PC-3 (cell line): ENCODE measurements at regions not wholly inside any gene's neighbourhood (a gene's known extent, or its start where the extent isn't known, plus 50 kb on each side); places are given as distances from the start of the nearest gene placed in this dataset.

Experiments used
- ATAC-seq: fragments of 200-7000 bp; cut with Tn5 transposase; 2 replicates; pipeline ENCODE4 v1.9.1; 2020; ENCODE audit warnings: mild to moderate bottlenecking, moderate library complexity
- BruUV-seq: library from RNA; stranded (reverse); fragments of 400-500 nt; replicated peaks from 2 replicates; lab custom pipeline; 2021; lab: Mats Ljungman, UMichigan
- CTCF ChIA-PET: fragments of 300-600 bp; sonication (Branson Sonifier 250); formaldehyde crosslinking; loops from one replicate; lab custom pipeline; 2022; ENCODE audit warnings: antibody characterized with exemption; lab: Charles Lee
- POLR2A ChIA-PET: fragments of 300-600 bp; sonication (Branson Sonifier 250); formaldehyde crosslinking; loops from one replicate; lab custom pipeline; 2022; ENCODE audit warnings: antibody characterized with exemption; ENCODE audit not compliant: unreplicated experiment; lab: Charles Lee
- DNase-seq: peaks from one replicate; pipeline ENCODE4 v3.0.0-alpha.2; 2015
- H2AFZ ChIP-seq: fragments of 300-600 bp; sonication (generic); 2 replicates; pipeline ENCODE4 v1.6.0; 2016; ENCODE audit warnings: antibody characterized with exemption, low read length
- H3F3A ChIP-seq: fragments of 300-600 bp; sonication (generic); one replicate; pipeline ENCODE4 v1.6.0; 2017; ENCODE audit warnings: antibody characterized with exemption, low read length, control low read depth, mild to moderate bottlenecking; ENCODE audit not compliant: unreplicated experiment
- H3K27ac ChIP-seq: fragments of 300-600 bp; sonication (generic); 2 replicates; pipeline ENCODE4 v1.5.1; 2016; ENCODE audit warnings: mild to moderate bottlenecking, low read length
- H3K27me3 ChIP-seq: fragments of 300-600 bp; sonication (generic); 2 replicates; pipeline ENCODE4 v1.6.1; 2016; ENCODE audit warnings: low read length, mixed read lengths
- H3K36me3 ChIP-seq: fragments of 300-600 bp; sonication (generic); 2 replicates; pipeline ENCODE4 v1.6.1; 2016; ENCODE audit warnings: low read depth, mixed run types, low read length, mixed read lengths
- H3K4me1 ChIP-seq: fragments of 300-600 bp; sonication (generic); 2 replicates; pipeline ENCODE4 v1.5.1; 2016; ENCODE audit warnings: low read length; ENCODE audit not compliant: insufficient read depth
- H3K4me2 ChIP-seq: fragments of 300-600 bp; sonication (generic); 2 replicates; pipeline ENCODE4 v1.6.0; 2016; ENCODE audit warnings: low read length
- H3K4me3 ChIP-seq: fragments of 300-600 bp; sonication (generic); 2 replicates; pipeline ENCODE4 v1.5.1; 2016; ENCODE audit warnings: mild to moderate bottlenecking, low read length, mixed read lengths
- H3K79me2 ChIP-seq: fragments of 300-600 bp; sonication (generic); 2 replicates; pipeline ENCODE4 v1.6.1; 2017; ENCODE audit warnings: low read length, mixed read lengths
- H3K9ac ChIP-seq: fragments of 300-600 bp; sonication (generic); 2 replicates; pipeline ENCODE4 v1.6.0; 2016; ENCODE audit warnings: mild to moderate bottlenecking, low read length
- H3K9me2 ChIP-seq: fragments of 300-600 bp; sonication (generic); replicated peaks from 2 replicates; pipeline ENCODE4 v1.6.1; 2016; ENCODE audit warnings: mixed run types, low read length, mixed read lengths
- H3K9me3 ChIP-seq: fragments of 300-600 bp; sonication (generic); 2 replicates; pipeline ENCODE4 v1.6.1; 2016; ENCODE audit warnings: low read length, mixed read lengths
- H4K20me1 ChIP-seq: fragments of 300-600 bp; sonication (generic); 2 replicates; pipeline ENCODE4 v1.6.1; 2016; ENCODE audit warnings: low read length, mixed read lengths
- CTCF ChIP-seq: fragments of 300-600 bp; sonication (generic); conservative IDR thresholded peaks from 2 replicates; pipeline ENCODE4 v1.5.1; 2017; ENCODE audit warnings: antibody characterized with exemption, low read depth, mild to moderate bottlenecking, low read length
- EZH2 ChIP-seq: fragments of 300-600 bp; sonication (generic); IDR thresholded peaks from one replicate; pipeline ENCODE4 v1.6.1; 2017; ENCODE audit warnings: antibody characterized with exemption, mild to moderate bottlenecking, low read length; ENCODE audit not compliant: unreplicated experiment
- EZH2phosphoT487 ChIP-seq: fragments of 300-600 bp; sonication (generic); IDR thresholded peaks from 2 replicates; pipeline ENCODE4 v1.6.1; 2018; ENCODE audit warnings: mild to moderate bottlenecking, antibody characterized with exemption, low read length, borderline replicate concordance
- intact Hi-C: fragments of 100-400 bp; cut with micrococcal nuclease; formaldehyde crosslinking; loops from 2 replicates; pipeline ENCODE4 v1.9.0; 2023

GRCh38 chr20:23203951-23204730 is 118.0 kb upstream of the CD93 start:
- ChIA-PET CTCF (no interaction called here), POLR2A (no interaction called here)
- no peak overlapping the region for H3K27ac ChIP-seq
- H3K4me2 ChIP-seq, result no peak overlapping the region
- H2AFZ ChIP-seq, result no peak overlapping the region
- intact Hi-C loops, result no loop called here
- no peak for TF ChIP-seq CTCF
- DNase-seq (no peak), ATAC-seq (no peak)
- H3K9me3 ChIP-seq, result no peaks in the 10 kb centered on the region
- peaks cover 4% of the 10 kb centered on the region; the same call in 1 of the 2 replicates for H3K27me3 ChIP-seq
- H3K9me2 ChIP-seq, result no peaks in the 10 kb centered on the region
- H3F3A ChIP-seq, result no peaks in the 10 kb centered on the region
- H3K4me1 ChIP-seq, result peaks cover 10% of the 10 kb centered on the region; the same call in 1 of the 2 replicates
- H3K4me3 ChIP-seq, result no peak overlapping the region
- BruUV-seq, result no TSS peak
- H3K79me2 ChIP-seq, result no peaks in the 10 kb centered on the region
- no peaks in the 10 kb centered on the region for H3K36me3 ChIP-seq
- no peak overlapping the region for H3K9ac ChIP-seq
- no peaks in the 10 kb centered on the region for H4K20me1 ChIP-seq

- BruUV-seq, result no TSS peak
- no peak for DNase-seq
- POLR2A ChIA-PET, result no interaction called here
- Histone ChIP-seq H3K4me2 (no peak overlapping the region), H3K79me2 (no peaks in the 10 kb centered on the region), H3K9me3 (no peaks in the 10 kb centered on the region), H3K36me3 (no peaks in the 10 kb centered on the region), H4K20me1 (no peaks in the 10 kb centered on the region), H3K9ac (no peak overlapping the region), H3K4me3 (no peak overlapping the region), H3K9me2 (no peaks in the 10 kb centered on the region), H2AFZ (no peak overlapping the region), H3K27me3 (no peaks in the 10 kb centered on the region), H3F3A (no peaks in the 10 kb centered on the region), H3K4me1 (peaks cover 10% of the 10 kb centered on the region; the same call in 1 of the 2 replicates), H3K27ac (no peak overlapping the region)
- CTCF ChIA-PET, result no interaction called here
- ATAC-seq, result no peak
- TF ChIP-seq EZH2 (no peak), CTCF (no peak), EZH2phosphoT487 (no peak)
- intact Hi-C loops, result no loop called here
These were observed 117.2 kb upstream of the CD93 start for GRCh38 chr20:23203310-23203709.

GRCh38 chr20:23201658-23202057 is 115.5 kb upstream of the CD93 start:
- H3K27me3 ChIP-seq, result no peaks in the 10 kb centered on the region
- peaks cover 10% of the 10 kb centered on the region; the same call in 1 of the 2 replicates for H3K4me1 ChIP-seq
- no peak overlapping the region for H3K27ac ChIP-seq
- H3K4me2 ChIP-seq, result no peak overlapping the region
- no peak overlapping the region for H3K9ac ChIP-seq
- H3K9me2 ChIP-seq, result no peaks in the 10 kb centered on the region
- ATAC-seq (no peak), DNase-seq (no peak)
- no TSS peak for BruUV-seq
- POLR2A ChIA-PET, result no interaction called here
- no peaks in the 10 kb centered on the region for H3K9me3 ChIP-seq
- H4K20me1 ChIP-seq, result no peaks in the 10 kb centered on the region
- no peak overlapping the region for H2AFZ ChIP-seq
- TF ChIP-seq EZH2phosphoT487 (no peak), EZH2 (no peak), CTCF (no peak)
- no peaks in the 10 kb centered on the region for H3K36me3 ChIP-seq
- intact Hi-C loops, result loop anchor here (1.0 kb wide), 1 partner anchor 510 kb away; no protein-coding TSS in a partner anchor
- CTCF ChIA-PET, result interaction anchor here (0.5 to 1.0 kb wide), 5 partner anchors 59 to 518 kb away, joined by 3 to 13 read pairs (median 3); no protein-coding TSS in a partner anchor
- no peak overlapping the region for H3K4me3 ChIP-seq
- H3F3A ChIP-seq, result no peaks in the 10 kb centered on the region
- no peaks in the 10 kb centered on the region for H3K79me2 ChIP-seq
